GM18907 (cell line): ENCODE measurements at regions not wholly inside any gene's neighbourhood (a gene's known extent, or its start where the extent isn't known, plus 50 kb on each side); places are given as distances from the start of the nearest gene placed in this dataset.

ENCODE experiments used
- ATAC-seq: cut with Tn5 transposase; IDR thresholded peaks from one replicate; pipeline ENCODE4 v1.9.1; 2021; ENCODE audit warnings: mild to moderate bottlenecking, moderate library complexity; ENCODE audit not compliant: unreplicated experiment

- no peak for ATAC-seq
Observed at GRCh38 chr15:77691607-77692006, 58.9 kb upstream of the LINGO1 start.

- no peak for ATAC-seq
Observed at GRCh38 chr15:77689821-77690220, 57.1 kb upstream of the LINGO1 start.

- no peak for ATAC-seq
Observed at GRCh38 chr15:77688693-77689092, 56.0 kb upstream of the LINGO1 start.

- ATAC-seq = no peak
Observed at GRCh38 chr15:77688266-77688665, 55.6 kb upstream of the LINGO1 start.

GRCh38 chr15:77685082-77685815 is 52.5 kb upstream of the LINGO1 start:
- no peak for ATAC-seq

GRCh38 chr15:77684341-77685081 is 51.8 kb upstream of the LINGO1 start:
- no peak for ATAC-seq

GRCh38 chr15:77682564-77682963 is 49.9 kb upstream of the LINGO1 start:
- no peak for ATAC-seq
